Suprapubic skin (tissue), 4 donors: ENCODE measurements at regions not wholly inside any gene's neighbourhood (a gene's known extent, or its start where the extent isn't known, plus 50 kb on each side); places are given as distances from the start of the nearest gene placed in this dataset.

Source experiments
- CTCF ChIP-seq, 2 donors: fragments of 200-600 bp in 1 of 2; fragments of 450-650 bp in 1 of 2; sonication (generic) in 1 of 2; IDR thresholded peaks; one replicate each; pipeline ENCODE4 v1.5.1; 2016 to 2019; ENCODE audit warnings: antibody characterized with exemption in 2 of 2, mild to moderate bottlenecking in 1 of 2, moderate library complexity in 1 of 2
- POLR2A ChIP-seq, 2 donors: fragments of 450-650 bp; IDR thresholded peaks; one replicate each; pipeline ENCODE4 v1.6.1; 2017; ENCODE audit warnings: antibody characterized with exemption in 2 of 2, mild to moderate bottlenecking in 2 of 2, moderate library complexity in 2 of 2
- POLR2AphosphoS5 ChIP-seq, 3 donors: sonication (generic); formaldehyde crosslinking; IDR thresholded peaks; one replicate each; pipeline ENCODE4 v1.6.1; 2017; ENCODE audit warnings: antibody characterized with exemption in 3 of 3

- no peak for TF ChIP-seq CTCF (IDR thresholded peaks at IDR 0.05)
- no peak for TF ChIP-seq POLR2A (IDR thresholded peaks at IDR 0.05)
- no peak for TF ChIP-seq POLR2AphosphoS5 (IDR thresholded peaks at IDR 0.05)
These were observed 725.8 kb upstream of the POM121L12 start for GRCh38 chr7:52309631-52310030.
